SU-DHL-6 (cell line): ENCODE measurements at regions not wholly inside any gene's neighbourhood (a gene's known extent, or its start where the extent isn't known, plus 50 kb on each side); places are given as distances from the start of the nearest gene placed in this dataset.

Experiments
- H2AFZ ChIP-seq: fragments of 200-600 bp; sonication (generic); 2 replicates; pipeline ENCODE4 v1.6.1; 2014; ENCODE audit warnings: low read depth, mild to moderate bottlenecking, moderate library complexity, mixed read lengths, antibody characterized with exemption, low read length; ENCODE audit not compliant: severe bottlenecking
- H3F3A ChIP-seq: fragments of 200-600 bp; shearing (Covaris generic); 2 replicates; pipeline ENCODE4 v1.6.0; 2016; ENCODE audit warnings: antibody characterized with exemption, mild to moderate bottlenecking; ENCODE audit not compliant: insufficient read depth
- H3K27ac ChIP-seq: fragments of 200-600 bp; sonication (generic); 2 replicates; pipeline ENCODE4 v1.5.1; 2016; ENCODE audit warnings: low read depth, mild to moderate bottlenecking, low read length, moderate library complexity, mixed read lengths
- H3K27me3 ChIP-seq: fragments of 200-600 bp; sonication (generic), shearing (Covaris generic); 2 replicates; pipeline ENCODE4 v1.6.0; 2014; ENCODE audit warnings: mild to moderate bottlenecking, low read length
- H3K36me3 ChIP-seq: fragments of 200-600 bp; sonication (generic); 2 replicates; pipeline ENCODE4 v1.6.1; 2014; ENCODE audit warnings: mild to moderate bottlenecking, low read length, mixed read lengths
- H3K4me2 ChIP-seq: fragments of 300-600, 200-600 bp; shearing (Covaris generic), sonication (generic); 2 replicates; pipeline ENCODE4 v1.6.0; 2014; ENCODE audit warnings: low read length, low read depth, mild to moderate bottlenecking; ENCODE audit not compliant: poor library complexity, severe bottlenecking
- H3K4me3 ChIP-seq: fragments of 200-600 bp; sonication (generic); 2 replicates; pipeline ENCODE4 v1.5.1; 2014; ENCODE audit warnings: antibody characterized with exemption, low read length, mild to moderate bottlenecking, mixed read lengths; ENCODE audit not compliant: insufficient read depth, poor library complexity, severe bottlenecking
- H3K79me2 ChIP-seq: fragments of 200-600 bp; sonication (generic); 2 replicates; pipeline ENCODE4 v1.6.1; 2014; ENCODE audit warnings: mild to moderate bottlenecking, low read length, moderate library complexity; ENCODE audit not compliant: insufficient read depth
- H3K9ac ChIP-seq: fragments of 200-600 bp; sonication (generic); 2 replicates; pipeline ENCODE4 v1.7.0; 2014; ENCODE audit warnings: mild to moderate bottlenecking, low read length
- H3K9me2 ChIP-seq: fragments of 200-600 bp; sonication (generic); replicated peaks from 2 replicates; pipeline ENCODE4 v1.6.1; 2014; ENCODE audit warnings: low read length; ENCODE audit not compliant: insufficient read depth
- H3K9me3 ChIP-seq: fragments of 200-600 bp; sonication (generic); 2 replicates; pipeline ENCODE4 v1.6.1; 2014; ENCODE audit warnings: low read length, mixed read lengths; ENCODE audit not compliant: insufficient read depth
- H4K20me1 ChIP-seq: fragments of 200-600 bp; sonication (generic); 2 replicates; pipeline ENCODE4 v1.6.1; 2014; ENCODE audit warnings: low read depth, mild to moderate bottlenecking, antibody characterized with exemption, low read length, moderate library complexity, mixed read lengths
- EZH2phosphoT487 ChIP-seq: fragments of 200-600 bp; sonication (generic), shearing (Covaris generic); conservative IDR thresholded peaks from 2 replicates; pipeline ENCODE4 v1.6.1; 2018; ENCODE audit warnings: mild to moderate bottlenecking, antibody characterized with exemption, low read length, moderate library complexity, mixed read lengths
- TF ChIP-seq, protein P1 (sequence below): fragments of 200-600 bp; sonication (generic); IDR thresholded peaks from one replicate; pipeline ENCODE4 v1.5.1; 2017; ENCODE audit warnings: antibody characterized with exemption, mild to moderate bottlenecking, low read length, moderate library complexity; ENCODE audit not compliant: insufficient read depth, poor library complexity, severe bottlenecking

GRCh38 chr4:167787231-167787630 is 305.1 kb upstream of the ANXA10 start:
- no peak overlapping the region for H3K4me2 ChIP-seq
- TF ChIP-seq, protein P1, sequence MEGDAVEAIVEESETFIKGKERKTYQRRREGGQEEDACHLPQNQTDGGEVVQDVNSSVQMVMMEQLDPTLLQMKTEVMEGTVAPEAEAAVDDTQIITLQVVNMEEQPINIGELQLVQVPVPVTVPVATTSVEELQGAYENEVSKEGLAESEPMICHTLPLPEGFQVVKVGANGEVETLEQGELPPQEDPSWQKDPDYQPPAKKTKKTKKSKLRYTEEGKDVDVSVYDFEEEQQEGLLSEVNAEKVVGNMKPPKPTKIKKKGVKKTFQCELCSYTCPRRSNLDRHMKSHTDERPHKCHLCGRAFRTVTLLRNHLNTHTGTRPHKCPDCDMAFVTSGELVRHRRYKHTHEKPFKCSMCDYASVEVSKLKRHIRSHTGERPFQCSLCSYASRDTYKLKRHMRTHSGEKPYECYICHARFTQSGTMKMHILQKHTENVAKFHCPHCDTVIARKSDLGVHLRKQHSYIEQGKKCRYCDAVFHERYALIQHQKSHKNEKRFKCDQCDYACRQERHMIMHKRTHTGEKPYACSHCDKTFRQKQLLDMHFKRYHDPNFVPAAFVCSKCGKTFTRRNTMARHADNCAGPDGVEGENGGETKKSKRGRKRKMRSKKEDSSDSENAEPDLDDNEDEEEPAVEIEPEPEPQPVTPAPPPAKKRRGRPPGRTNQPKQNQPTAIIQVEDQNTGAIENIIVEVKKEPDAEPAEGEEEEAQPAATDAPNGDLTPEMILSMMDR: no peak
- no peak for TF ChIP-seq EZH2phosphoT487
- no peaks in the 10 kb centered on the region for H3K79me2 ChIP-seq
- no peaks in the 10 kb centered on the region for H3F3A ChIP-seq
- H2AFZ ChIP-seq: no peak overlapping the region
- no peaks in the 10 kb centered on the region for H3K36me3 ChIP-seq
- H4K20me1 ChIP-seq: no peaks in the 10 kb centered on the region
- no peaks in the 10 kb centered on the region for H3K9me3 ChIP-seq
- H3K9me2 ChIP-seq: no peaks in the 10 kb centered on the region
- H3K27ac ChIP-seq: no peak overlapping the region
- no peak overlapping the region for H3K9ac ChIP-seq
- no peaks in the 10 kb centered on the region for H3K27me3 ChIP-seq
- no peak overlapping the region for H3K4me3 ChIP-seq

DNA sequence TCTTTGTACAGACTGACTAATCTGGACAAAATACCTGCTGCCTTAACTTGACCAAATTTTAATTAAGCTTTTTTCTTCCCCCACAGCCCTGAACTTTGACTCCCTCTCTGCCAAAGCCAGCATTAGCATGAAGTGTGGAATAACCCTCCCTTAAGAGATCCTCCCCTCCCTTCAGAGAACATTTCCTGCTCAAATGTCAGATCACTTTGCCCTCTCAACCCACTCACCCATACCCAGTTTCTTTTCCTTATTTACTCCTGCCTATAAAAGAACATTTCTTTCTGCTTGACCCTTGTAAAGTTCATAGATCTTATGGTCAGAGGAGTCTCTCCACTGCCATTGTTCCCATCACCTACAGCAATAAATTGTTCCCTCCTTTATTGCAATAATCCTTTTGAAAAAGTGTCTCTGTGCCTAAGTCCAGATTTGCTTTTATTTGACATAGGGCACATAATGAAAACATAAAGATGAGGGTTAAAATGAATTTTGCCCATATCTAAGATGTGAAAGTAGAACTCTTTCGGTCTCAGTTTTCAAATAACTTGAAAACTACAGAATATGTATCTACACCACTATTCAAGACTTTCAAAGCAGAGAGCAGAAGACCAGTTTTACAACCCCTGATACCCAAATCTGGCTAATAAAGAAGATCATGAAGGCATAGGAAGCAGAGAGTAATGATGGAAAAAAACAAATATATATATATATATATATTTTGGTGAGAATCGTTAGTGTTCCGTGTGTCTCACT is 289.7 kb upstream of the ANXA10 start:
- no peaks in the 10 kb centered on the region for H4K20me1 ChIP-seq
- no peak overlapping the region for H3K27ac ChIP-seq
- H3K9me2 ChIP-seq: no peaks in the 10 kb centered on the region
- no peak overlapping the region for H2AFZ ChIP-seq
- H3K36me3 ChIP-seq: no peaks in the 10 kb centered on the region
- H3K4me2 ChIP-seq: no peak overlapping the region
- H3K27me3 ChIP-seq: no peaks in the 10 kb centered on the region
- no peaks in the 10 kb centered on the region for H3K9me3 ChIP-seq
- H3K9ac ChIP-seq: no peak overlapping the region
- H3K79me2 ChIP-seq: no peaks in the 10 kb centered on the region
- H3K4me3 ChIP-seq: no peak overlapping the region
- no peaks in the 10 kb centered on the region for H3F3A ChIP-seq
- TF ChIP-seq, protein P1: no peak
- no peak for TF ChIP-seq EZH2phosphoT487

DNA sequence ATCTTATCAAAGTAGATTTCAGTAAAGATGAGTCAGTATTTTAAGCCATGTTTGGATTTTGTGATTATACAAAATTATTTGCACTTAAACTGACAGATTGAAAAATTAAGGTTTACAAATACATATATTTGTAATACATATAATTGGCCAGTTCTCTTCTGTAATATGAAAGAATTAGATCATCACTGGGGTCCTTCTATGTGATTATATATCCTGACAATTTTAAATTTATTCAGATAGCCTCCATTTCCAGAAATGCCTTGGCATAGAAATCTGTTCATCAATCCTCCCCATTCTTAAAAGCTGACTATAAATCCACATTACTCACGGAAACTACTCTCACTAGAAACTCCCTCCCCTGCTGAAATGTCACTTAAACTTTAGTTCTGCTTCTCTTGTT is 280.4 kb upstream of the ANXA10 start:
- H3F3A ChIP-seq: no peaks in the 10 kb centered on the region
- H3K9me3 ChIP-seq: no peaks in the 10 kb centered on the region
- H3K27me3 ChIP-seq: no peaks in the 10 kb centered on the region
- H3K79me2 ChIP-seq: no peaks in the 10 kb centered on the region
- H2AFZ ChIP-seq: no peak overlapping the region
- H3K4me2 ChIP-seq: no peak overlapping the region
- TF ChIP-seq EZH2phosphoT487: no peak
- TF ChIP-seq, protein P1: no peak
- no peak overlapping the region for H3K9ac ChIP-seq
- no peak overlapping the region for H3K27ac ChIP-seq
- no peaks in the 10 kb centered on the region; the same call in 1 of the 2 replicates for H4K20me1 ChIP-seq
- no peak overlapping the region for H3K4me3 ChIP-seq
- no peaks in the 10 kb centered on the region for H3K36me3 ChIP-seq
- no peaks in the 10 kb centered on the region for H3K9me2 ChIP-seq
